Muscle of back (tissue), 3 donors: ENCODE measurements at regions not wholly inside any gene's neighbourhood (a gene's known extent, or its start where the extent isn't known, plus 50 kb on each side); places are given as distances from the start of the nearest gene placed in this dataset.

Experiments
- DNase-seq, 3 donors: peaks; one replicate each; pipeline versions ENCODE4 v3.0.0 to v3.0.0-alpha.2; 2013

GRCh38 chr4:138964716-138965426 lies 50.7 kb upstream of the NOCT start:
- no peak for DNase-seq

- no peak for DNase-seq
Measured at GRCh38 chr4:138963412-138963811, 52.2 kb upstream of the NOCT start.

- DNase-seq = no peak
Measured at GRCh38 chr4:138961664-138962063, 53.9 kb upstream of the NOCT start.

- peak in 1 of 3 donors; percentile 21 for DNase-seq
Measured at GRCh38 chr4:138961129-138961528, 54.5 kb upstream of the NOCT start.

DNA sequence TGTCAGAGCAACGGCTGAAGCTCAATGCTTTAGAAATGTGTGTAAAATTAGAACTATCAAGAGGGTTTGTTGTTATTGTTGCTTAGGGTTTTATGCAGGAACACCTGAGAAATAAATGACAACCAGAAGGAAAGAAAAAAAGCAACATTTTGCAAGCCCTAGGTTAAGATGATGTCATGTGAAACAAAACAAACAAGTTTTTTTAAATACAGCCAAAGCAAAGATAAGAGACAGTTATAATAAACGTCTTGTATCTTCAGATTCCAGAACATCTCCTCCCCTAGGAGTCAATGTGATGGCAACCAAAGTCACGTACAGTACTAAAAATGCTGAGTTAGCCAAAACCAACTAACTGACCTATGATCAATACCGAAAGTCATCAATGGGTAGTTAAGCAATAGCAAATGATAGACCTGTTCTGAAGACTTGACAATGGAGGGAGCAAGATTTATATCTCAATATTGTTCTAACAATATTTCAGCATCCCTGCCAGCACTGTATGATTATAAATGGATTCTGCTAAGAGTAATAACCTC lies 55.3 kb upstream of the NOCT start:
- no peak for DNase-seq

GRCh38 chr4:138959097-138959815 lies 56.3 kb upstream of the NOCT start:
- DNase-seq = no peak

DNA sequence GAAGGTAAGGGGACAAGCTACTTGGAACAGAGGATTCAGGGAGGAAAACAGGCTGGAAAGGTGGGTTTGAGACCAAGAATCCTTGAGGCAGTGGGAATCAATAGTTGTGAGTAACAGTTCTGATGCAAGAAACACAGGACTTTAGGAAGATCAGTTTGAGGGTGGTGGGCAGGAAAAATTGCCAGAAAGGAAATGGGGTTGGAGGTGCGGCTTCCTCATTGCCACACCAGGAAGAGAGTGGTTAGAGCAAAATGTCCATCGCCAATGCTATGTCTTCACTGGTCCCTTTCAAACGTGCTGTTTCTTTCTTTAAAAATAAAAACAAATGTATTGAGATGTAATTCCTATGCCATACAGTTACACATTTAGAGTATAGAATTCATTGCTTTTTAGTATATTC lies 57.1 kb upstream of the NOCT start:
- DNase-seq = no peak

DNA sequence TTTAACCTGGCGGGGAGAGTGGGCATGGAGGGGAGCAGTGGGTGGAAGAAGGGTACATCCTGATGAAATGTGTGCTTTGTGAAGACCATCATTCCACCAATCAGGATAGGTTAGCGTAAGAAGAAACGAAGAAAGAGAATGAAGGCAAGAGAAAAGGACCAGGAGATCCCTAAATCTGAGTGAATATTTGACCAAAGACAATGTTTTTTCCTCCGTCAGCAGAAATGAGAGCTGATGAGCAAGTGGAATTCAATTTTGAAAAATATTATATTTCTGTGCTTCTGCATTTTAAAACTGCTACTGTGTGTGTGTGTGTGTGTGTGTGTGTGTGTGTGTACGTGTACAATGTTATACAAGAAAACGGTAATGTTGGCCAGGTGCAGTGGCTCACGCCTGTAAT lies 58.3 kb upstream of the NOCT start:
- DNase-seq = no peak

DNA sequence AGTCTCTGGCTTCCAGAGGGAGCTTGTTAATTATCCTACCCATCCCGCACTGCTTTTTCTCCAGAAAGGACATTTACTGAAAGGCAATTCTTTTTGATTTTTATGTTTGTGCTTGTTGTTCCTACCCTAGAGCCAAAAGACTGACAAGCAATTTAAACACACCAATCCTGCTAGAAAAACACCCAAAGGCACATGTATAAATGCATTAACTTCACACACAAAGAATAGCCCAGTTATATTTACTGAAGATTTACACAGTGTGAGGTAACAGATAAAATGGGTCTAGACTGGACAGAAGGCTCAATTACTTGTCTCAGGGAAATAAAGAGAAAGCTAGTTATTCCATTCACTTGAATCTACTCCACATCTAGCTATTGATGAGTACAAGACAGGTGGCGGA lies 61.2 kb upstream of the NOCT start:
- no peak for DNase-seq

- DNase-seq = peak; percentile 40 to 84 (median 63)
Measured at GRCh38 chr4:138953961-138954371, 61.6 kb upstream of the NOCT start.

DNA sequence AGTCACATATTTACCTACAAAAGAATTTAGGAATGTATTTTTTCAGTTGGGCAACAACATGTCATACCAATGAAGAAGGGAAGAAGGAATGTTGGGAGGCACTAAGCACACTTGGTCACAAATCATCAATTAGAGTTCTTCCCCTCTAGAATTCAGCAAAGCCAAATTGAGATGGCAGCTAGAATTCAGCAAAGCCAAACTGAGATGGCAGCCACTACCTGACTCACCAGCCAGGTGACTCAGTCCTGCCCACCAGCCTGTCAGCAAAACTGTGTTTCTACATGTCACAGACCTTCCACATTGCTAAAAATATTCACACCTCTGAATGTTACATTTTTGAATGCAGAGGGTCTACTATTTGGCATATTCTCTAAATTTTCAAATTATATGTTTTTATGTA lies 63.2 kb upstream of the NOCT start:
- DNase-seq = peak in 1 of 3 donors; percentile 3

DNA sequence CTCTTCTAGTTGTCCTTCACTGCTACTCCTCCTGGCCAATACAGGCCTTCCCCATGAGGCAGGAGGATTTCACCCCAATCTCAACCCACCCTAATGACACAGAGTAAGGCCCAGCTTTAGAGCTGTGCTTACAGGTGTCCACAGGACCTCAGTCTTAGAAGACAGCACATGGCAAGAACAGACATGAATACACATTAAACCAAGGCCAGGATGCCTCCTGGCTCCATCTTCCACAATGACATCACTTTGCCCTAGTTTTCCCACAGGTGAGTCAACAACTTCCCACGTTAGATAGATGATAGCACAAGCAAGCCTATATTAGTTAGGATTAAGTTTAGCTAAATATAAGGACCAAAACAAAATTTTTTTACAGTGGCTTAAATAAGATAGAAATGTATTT lies 63.8 kb upstream of the NOCT start:
- DNase-seq = no peak

GRCh38 chr4:138949866-138950265 lies 65.7 kb upstream of the NOCT start:
- no peak for DNase-seq

DNA sequence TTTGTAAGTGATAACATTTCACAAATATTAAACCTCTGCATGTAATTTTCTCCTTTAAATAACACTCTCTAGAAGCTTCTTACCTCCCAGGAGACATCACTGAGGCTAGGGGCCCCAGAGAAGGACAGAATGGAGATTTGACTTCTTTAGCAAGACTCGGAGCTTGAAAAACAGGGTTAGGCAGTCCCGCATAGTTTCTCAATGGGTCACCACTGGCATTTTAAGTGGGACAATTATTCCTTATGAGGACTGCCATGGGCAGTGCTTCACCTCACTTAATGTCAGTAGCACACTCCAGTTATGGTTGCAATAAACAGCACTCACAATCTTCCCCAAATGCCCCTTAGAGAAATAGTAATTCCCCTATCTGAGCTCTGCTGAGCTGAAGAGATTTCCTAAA lies 66.7 kb upstream of the NOCT start:
- no peak for DNase-seq

GRCh38 chr4:138946306-138946705 lies 69.3 kb upstream of the NOCT start:
- DNase-seq = no peak

- no peak for DNase-seq
Measured at GRCh38 chr4:138945840-138946239, 69.7 kb upstream of the NOCT start.

DNA sequence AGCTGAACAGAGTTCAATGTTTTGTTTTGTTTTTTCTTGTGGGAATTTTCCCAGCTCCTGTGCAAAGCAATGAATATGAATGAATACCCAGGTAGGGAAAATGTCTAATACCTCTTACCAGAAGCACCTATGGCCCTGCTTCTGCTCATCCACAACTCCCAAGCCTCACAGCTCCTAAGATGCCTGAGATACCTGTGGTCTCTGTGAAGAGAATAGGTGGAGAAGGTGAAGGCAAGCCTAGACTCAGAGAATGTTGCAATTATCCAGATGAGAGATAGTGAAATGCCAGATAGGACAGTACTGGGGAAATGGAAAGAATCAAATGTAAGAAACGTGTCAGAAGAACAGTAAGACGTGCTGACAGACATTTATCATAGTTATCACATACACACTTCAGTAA lies 70.2 kb upstream of the NOCT start:
- no peak for DNase-seq

DNA sequence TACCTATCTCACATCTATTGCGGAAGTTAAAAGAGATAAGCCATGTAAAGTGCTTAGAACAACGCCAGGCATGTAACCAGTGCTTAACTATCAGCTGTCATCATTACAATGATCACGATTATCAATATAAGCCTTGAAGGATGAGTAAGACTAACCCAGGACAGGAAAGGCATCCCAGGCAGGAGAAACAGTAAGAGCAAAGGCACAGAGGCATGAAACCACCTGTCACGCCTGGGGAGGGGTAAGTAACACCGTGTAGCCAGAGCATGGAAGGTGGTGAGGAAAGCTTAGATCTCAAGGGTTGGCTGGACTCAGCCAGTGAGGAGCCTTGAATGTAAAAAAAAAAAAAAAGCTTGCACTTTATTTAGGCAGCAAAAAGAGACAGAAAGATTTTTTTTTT lies 71.7 kb upstream of the NOCT start:
- no peak for DNase-seq

GRCh38 chr4:138941037-138941436 lies 74.5 kb upstream of the NOCT start:
- no peak for DNase-seq

- no peak for DNase-seq
Measured at GRCh38 chr4:138939960-138940359, 75.6 kb upstream of the NOCT start.

DNA sequence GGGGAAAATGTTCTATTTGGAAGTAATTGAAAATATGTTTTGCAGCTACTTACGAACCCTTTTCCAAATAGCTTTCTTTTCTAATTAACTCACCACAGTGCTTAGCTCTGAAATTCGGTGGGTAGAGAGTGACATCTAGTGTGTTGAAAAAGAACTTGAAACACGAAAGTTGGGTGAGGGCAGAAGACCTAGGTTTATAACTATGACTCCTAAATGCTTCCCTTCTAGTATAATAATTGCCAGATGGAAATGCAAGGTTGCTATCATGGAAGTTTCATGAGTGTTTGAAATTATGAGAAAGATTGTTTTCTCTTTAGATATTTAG lies 77.3 kb upstream of the NOCT start:
- peak in 2 of 3 donors; percentile 13 to 58 for DNase-seq

DNA sequence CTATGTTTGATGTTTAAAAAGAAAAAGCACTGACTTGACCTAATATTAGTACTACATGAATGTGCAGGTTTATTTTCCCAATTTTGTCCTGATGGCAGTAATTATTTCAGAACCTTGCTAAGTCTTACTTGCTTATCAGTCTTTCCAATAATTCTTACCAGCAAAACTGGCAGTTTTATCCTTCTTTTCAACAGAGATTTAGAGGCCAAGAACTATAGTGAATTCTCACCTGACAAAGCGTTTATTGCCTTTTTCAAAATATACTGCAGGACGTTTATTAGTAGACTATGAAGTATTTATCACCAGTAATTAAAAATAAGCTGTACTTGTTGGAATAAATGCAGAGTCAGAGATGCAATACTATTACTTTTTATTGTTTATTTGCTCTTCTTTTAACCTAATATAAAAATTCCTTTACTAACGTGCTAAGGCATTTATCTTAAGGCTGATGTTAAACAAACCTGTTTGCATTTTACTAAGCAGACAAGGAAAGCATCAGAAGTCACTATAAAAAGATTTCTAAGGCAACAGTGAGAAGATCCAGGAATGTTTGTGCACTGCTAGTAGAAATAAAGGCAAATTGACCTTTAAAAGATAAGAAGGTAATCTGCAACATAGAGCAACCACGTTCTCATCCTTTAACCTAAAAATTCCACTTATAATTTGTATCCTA lies 80.3 kb upstream of the NOCT start:
- no peak for DNase-seq

- no peak for DNase-seq
Measured at GRCh38 chr4:138927072-138927471, 88.5 kb upstream of the NOCT start.
